OCI-LY3 (cell line): ENCODE measurements at regions not wholly inside any gene's neighbourhood (a gene's known extent, or its start where the extent isn't known, plus 50 kb on each side); places are given as distances from the start of the nearest gene placed in this dataset.
A peak's percentile ranks its signal among the peaks of the same experiment; 100 is the strongest.

Experiments
- H2AFZ ChIP-seq: fragments of 200-600, 300-600 bp; shearing (Covaris generic); 2 replicates; pipeline ENCODE4 v1.6.0; 2014; ENCODE audit warnings: antibody characterized with exemption, low read depth, low read length
- H3K27ac ChIP-seq: fragments of 200-600, 300-600 bp; sonication (generic); 2 replicates; pipeline ENCODE4 v1.5.1; 2014; ENCODE audit warnings: mild to moderate bottlenecking, low read length, moderate library complexity, mixed read lengths
- H3K27me3 ChIP-seq: fragments of 200-600, 300-600 bp; sonication (generic); 2 replicates; pipeline ENCODE4 v1.6.1; 2014; ENCODE audit warnings: low read depth, low read length, mixed read lengths
- H3K36me3 ChIP-seq: fragments of 200-600, 300-600 bp; sonication (generic); replicated peaks from 2 replicates; pipeline ENCODE3; 2014; ENCODE audit warnings: low read depth, low read length, mixed read lengths
- H3K4me1 ChIP-seq: fragments of 300-600, 200-600 bp; sonication (generic); 2 replicates; pipeline ENCODE4 v1.6.1; 2014; ENCODE audit warnings: low read length, mixed read lengths
- H3K4me2 ChIP-seq: fragments of 200-600, 300-600 bp; sonication (generic); 2 replicates; pipeline ENCODE4 v1.6.1; 2014; ENCODE audit warnings: low read length, mixed read lengths
- H3K4me3 ChIP-seq: fragments of 300-600, 200-600 bp; sonication (generic); 2 replicates; pipeline ENCODE4 v1.5.1; 2014; ENCODE audit warnings: antibody characterized with exemption, mild to moderate bottlenecking, low read length, moderate library complexity
- H3K79me2 ChIP-seq: fragments of 300-600, 200-600 bp; shearing (Covaris generic); 2 replicates; pipeline ENCODE4 v1.6.1; 2014; ENCODE audit warnings: mild to moderate bottlenecking, low read length, mixed read lengths
- H3K9ac ChIP-seq: fragments of 300-600, 200-600 bp; shearing (Covaris generic); 2 replicates; pipeline ENCODE4 v1.6.0; 2014; ENCODE audit warnings: mild to moderate bottlenecking, low read length, moderate library complexity
- H3K9me3 ChIP-seq: fragments of 200-600, 300-600 bp; shearing (Covaris generic); 2 replicates; pipeline ENCODE4 v1.6.1; 2014; ENCODE audit warnings: low read length, mixed read lengths; ENCODE audit not compliant: insufficient read depth
- H4K20me1 ChIP-seq: fragments of 200-600, 300-600 bp; sonication (generic); 2 replicates; pipeline ENCODE4 v1.6.1; 2016; ENCODE audit warnings: low read length, mixed read lengths; ENCODE audit not compliant: insufficient read depth
- CTCF ChIP-seq: fragments of 200-600, 300-600 bp; sonication (generic); IDR thresholded peaks from 2 replicates; pipeline ENCODE4 v1.5.1; 2014; ENCODE audit warnings: antibody characterized with exemption, low read length, low read depth
- EZH2phosphoT487 ChIP-seq: fragments of 200-600 bp; shearing (Covaris generic); IDR thresholded peaks from 2 replicates; pipeline ENCODE4 v1.6.1; 2018; ENCODE audit warnings: antibody characterized with exemption, mixed run types, low read depth

- no peak overlapping the region for H3K27ac ChIP-seq
- no peaks in the 10 kb centered on the region for H3K27me3 ChIP-seq
- no peak overlapping the region for H3K4me2 ChIP-seq
- H4K20me1 ChIP-seq: no peaks in the 10 kb centered on the region
- TF ChIP-seq CTCF: no peak
- TF ChIP-seq EZH2phosphoT487: no peak
- H2AFZ ChIP-seq: no peak overlapping the region
- H3K9ac ChIP-seq: no peak overlapping the region
- H3K36me3 ChIP-seq: no peaks in the 10 kb centered on the region
- no peak overlapping the region for H3K4me3 ChIP-seq
- H3K79me2 ChIP-seq: no peaks in the 10 kb centered on the region
- peaks cover 42% of the 10 kb centered on the region for H3K4me1 ChIP-seq
- no peaks in the 10 kb centered on the region for H3K9me3 ChIP-seq
Measured at GRCh38 chr14:98146416-98146815, 1125.6 kb downstream of the BCL11B start.

GRCh38 chr14:98154254-98154653, 1117.7 kb downstream of the BCL11B start:
- no peaks in the 10 kb centered on the region for H4K20me1 ChIP-seq
- no peak overlapping the region for H3K9ac ChIP-seq
- no peak overlapping the region for H3K4me2 ChIP-seq
- no peak overlapping the region for H3K27ac ChIP-seq
- no peak for TF ChIP-seq EZH2phosphoT487
- H3K9me3 ChIP-seq: no peaks in the 10 kb centered on the region
- no peak overlapping the region for H3K4me3 ChIP-seq
- H3K36me3 ChIP-seq: no peaks in the 10 kb centered on the region
- H2AFZ ChIP-seq: no peak overlapping the region
- H3K79me2 ChIP-seq: no peaks in the 10 kb centered on the region
- no peaks in the 10 kb centered on the region for H3K4me1 ChIP-seq
- no peaks in the 10 kb centered on the region for H3K27me3 ChIP-seq

GRCh38 chr14:98156411-98156810, 1115.6 kb downstream of the BCL11B start:
- Histone ChIP-seq H3K4me2 (no peak overlapping the region), H3K79me2 (no peaks in the 10 kb centered on the region), H3K4me3 (no peak overlapping the region), H3K9me3 (no peaks in the 10 kb centered on the region; the same call in 1 of the 2 replicates), H3K36me3 (no peaks in the 10 kb centered on the region), H3K27ac (no peak overlapping the region), H3K9ac (no peak overlapping the region), H4K20me1 (no peaks in the 10 kb centered on the region), H2AFZ (0 out of 2 replicates have a peak overlapping the region, but pooled peaks have one; percentile 18), H3K27me3 (no peaks in the 10 kb centered on the region), H3K4me1 (no peaks in the 10 kb centered on the region)
- TF ChIP-seq CTCF: no peak
- TF ChIP-seq EZH2phosphoT487: no peak

- no peaks in the 10 kb centered on the region for H4K20me1 ChIP-seq
- no peaks in the 10 kb centered on the region for H3K79me2 ChIP-seq
- H3K27ac ChIP-seq: no peak overlapping the region
- no peak overlapping the region for H3K4me2 ChIP-seq
- no peak for TF ChIP-seq CTCF
- no peak for TF ChIP-seq EZH2phosphoT487
- no peaks in the 10 kb centered on the region; the same call in 1 of the 2 replicates for H3K9me3 ChIP-seq
- H3K4me1 ChIP-seq: no peaks in the 10 kb centered on the region
- H3K9ac ChIP-seq: no peak overlapping the region
- no peak overlapping the region for H2AFZ ChIP-seq
- no peaks in the 10 kb centered on the region for H3K27me3 ChIP-seq
- H3K36me3 ChIP-seq: no peaks in the 10 kb centered on the region
- H3K4me3 ChIP-seq: no peak overlapping the region
Measured at GRCh38 chr14:98160901-98161300, 1111.1 kb downstream of the BCL11B start.

- Histone ChIP-seq H3K27me3 (no peaks in the 10 kb centered on the region), H3K4me1 (no peaks in the 10 kb centered on the region), H3K9me3 (no peaks in the 10 kb centered on the region; the same call in 1 of the 2 replicates), H3K27ac (no peak overlapping the region), H3K79me2 (no peaks in the 10 kb centered on the region), H2AFZ (no peak overlapping the region), H3K9ac (no peak overlapping the region), H3K36me3 (no peaks in the 10 kb centered on the region), H3K4me3 (no peak overlapping the region), H4K20me1 (no peaks in the 10 kb centered on the region), H3K4me2 (no peak overlapping the region)
- no peak for TF ChIP-seq CTCF
- no peak for TF ChIP-seq EZH2phosphoT487
Measured at GRCh38 chr14:98161356-98161755, 1110.6 kb downstream of the BCL11B start.
